Smooth muscle cell (in vitro differentiated cells): ENCODE measurements at regions not wholly inside any gene's neighbourhood (a gene's known extent, or its start where the extent isn't known, plus 50 kb on each side); places are given as distances from the start of the nearest gene placed in this dataset.

Source experiments
- DNase-seq: peaks from one replicate; lab custom pipeline; 2025; ENCODE audit not compliant: unreplicated experiment; lab: John Stamatoyannopoulos, UW
- H2AFZ ChIP-seq: fragments of 200-600 bp; sonication (generic); 2 replicates; pipeline ENCODE4 v1.6.0; 2016; ENCODE audit warnings: antibody characterized with exemption, low read depth, mild to moderate bottlenecking
- H3F3A ChIP-seq: fragments of 200-600 bp; sonication (generic); 2 replicates; pipeline ENCODE4 v1.6.0; 2017; ENCODE audit warnings: antibody characterized with exemption, low read depth
- H3K27ac ChIP-seq: fragments of 200-600 bp; sonication (generic); 2 replicates; pipeline ENCODE4 v1.5.1; 2016; ENCODE audit warnings: low read depth, mild to moderate bottlenecking
- H3K27me3 ChIP-seq: fragments of 200-600 bp; sonication (generic); 2 replicates; pipeline ENCODE4 v1.6.1; 2016; ENCODE audit warnings: low read depth, mild to moderate bottlenecking
- H3K36me3 ChIP-seq: fragments of 200-600 bp; sonication (generic); 2 replicates; pipeline ENCODE4 v1.5.1; 2016; ENCODE audit warnings: low read depth
- H3K4me1 ChIP-seq: fragments of 200-600 bp; sonication (generic); 2 replicates; pipeline ENCODE4 v1.5.1; 2016; ENCODE audit warnings: low read depth
- H3K4me2 ChIP-seq: fragments of 200-600 bp; sonication (generic); 2 replicates; pipeline ENCODE4 v1.6.0; 2016; ENCODE audit warnings: mild to moderate bottlenecking
- H3K4me3 ChIP-seq: fragments of 200-600 bp; sonication (generic); 2 replicates; pipeline ENCODE4 v1.5.1; 2016; ENCODE audit warnings: mild to moderate bottlenecking
- H3K79me2 ChIP-seq: fragments of 200-600 bp; sonication (generic); 2 replicates; pipeline ENCODE4 v1.6.0; 2016; ENCODE audit warnings: low read depth, mild to moderate bottlenecking
- H3K9ac ChIP-seq: fragments of 200-600 bp; sonication (generic); 2 replicates; pipeline ENCODE4 v1.6.0; 2016; ENCODE audit warnings: low read depth
- H3K9me3 ChIP-seq: fragments of 200-600 bp; sonication (generic); replicated peaks from 2 replicates; pipeline ENCODE4 v1.5.1; 2016; ENCODE audit warnings: low read depth
- H4K20me1 ChIP-seq: fragments of 200-600 bp; sonication (generic); 2 replicates; pipeline ENCODE4 v1.6.0; 2016; ENCODE audit warnings: low read depth
- CTCF ChIP-seq: fragments of 200-600 bp; sonication (generic); IDR thresholded peaks from 2 replicates; pipeline ENCODE4 v1.5.1; 2017; ENCODE audit warnings: borderline replicate concordance, mild to moderate bottlenecking, antibody characterized with exemption; ENCODE audit not compliant: insufficient read depth, poor library complexity, severe bottlenecking
- WGBS: methylation state at CpG from one replicate; pipeline ENCODE4 v1.1.7; 2016; ENCODE audit warnings: low lambda C conversion rate; 5-methylcytosine and 5-hydroxymethylcytosine counted together

DNA sequence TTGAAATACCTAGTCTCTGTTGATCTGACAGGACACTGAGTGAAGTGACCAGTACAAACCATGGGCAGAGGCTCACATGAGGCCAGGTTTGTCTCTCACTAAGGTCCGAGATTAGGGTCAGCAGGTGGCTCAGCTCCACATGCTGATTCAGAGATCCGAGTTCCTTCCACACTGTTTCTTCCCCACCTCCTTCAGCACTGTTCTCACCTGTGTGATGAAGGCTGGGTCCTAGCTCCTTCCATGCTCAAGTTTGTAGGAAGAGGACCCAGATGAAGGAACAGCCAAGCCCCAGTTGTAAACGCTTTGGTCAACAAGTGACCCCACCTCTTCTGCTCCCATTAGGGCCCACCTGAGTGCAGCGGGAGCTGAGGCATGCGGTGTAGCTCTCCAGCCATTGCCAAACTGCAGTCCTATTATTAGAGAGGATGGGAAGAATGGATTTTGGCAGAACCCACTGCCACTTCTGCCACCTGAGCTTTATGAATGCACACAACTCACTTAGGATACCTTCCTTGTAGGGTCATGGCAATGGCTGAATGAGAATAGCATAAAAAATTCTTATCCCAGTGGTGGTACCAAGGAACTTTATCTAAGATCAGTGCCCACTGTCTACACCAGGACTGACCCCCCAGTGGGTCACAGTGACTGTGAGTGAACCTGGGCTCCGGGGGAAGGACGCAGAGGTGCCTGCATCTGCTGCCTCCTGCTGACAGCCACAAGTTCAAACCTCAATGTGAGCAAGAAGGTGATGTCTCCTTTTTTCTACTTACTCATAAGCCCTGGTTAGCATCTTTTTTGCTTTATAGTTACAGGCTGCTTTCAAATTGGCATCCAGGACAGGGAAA lies 324.8 kb upstream of the HS6ST1 start:
- Histone ChIP-seq H3K9ac (no peak overlapping the region), H2AFZ (no peak overlapping the region), H3K4me3 (no peak overlapping the region), H3K27ac (no peak overlapping the region), H3K36me3 (no peaks in the 10 kb centered on the region), H3K27me3 (no peaks in the 10 kb centered on the region), H3K4me1 (peaks cover 17% of the 10 kb centered on the region), H3F3A (no peaks in the 10 kb centered on the region), H3K79me2 (no peaks in the 10 kb centered on the region), H3K4me2 (no peak overlapping the region), H3K9me3 (no peaks in the 10 kb centered on the region), H4K20me1 (no peaks in the 10 kb centered on the region)
- TF ChIP-seq CTCF = no peak
- WGBS = 89% methylated on average over 7 of the region's 7 CpGs
- no peak for DNase-seq

DNA sequence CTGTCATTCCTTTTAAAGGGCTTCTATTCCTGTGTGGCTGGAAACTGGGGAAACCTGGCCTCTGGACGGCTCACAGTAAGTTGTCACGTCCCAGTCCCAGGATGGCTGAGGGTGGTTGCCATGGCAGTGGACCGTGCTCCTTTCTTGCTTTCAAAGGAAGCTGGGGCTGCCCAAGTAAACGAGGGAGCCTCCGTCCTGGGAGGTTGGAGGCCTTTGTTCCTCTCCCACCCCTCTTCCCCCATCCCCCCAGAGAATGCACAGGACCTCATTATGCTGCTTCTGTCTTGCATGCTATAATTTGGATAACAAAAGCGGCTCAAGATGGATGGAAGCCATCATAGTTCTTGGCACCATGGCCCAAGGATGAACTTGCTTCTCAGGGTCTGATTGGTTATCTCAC lies 325.5 kb upstream of the HS6ST1 start:
- no peak for TF ChIP-seq CTCF
- DNase-seq = no peak
- no peaks in the 10 kb centered on the region for H3F3A ChIP-seq
- H3K9ac ChIP-seq = no peak overlapping the region
- no peaks in the 10 kb centered on the region for H3K27me3 ChIP-seq
- H3K4me2 ChIP-seq = no peak overlapping the region
- H2AFZ ChIP-seq = no peak overlapping the region
- peaks cover 11% of the 10 kb centered on the region for H3K4me1 ChIP-seq
- no peaks in the 10 kb centered on the region for H3K36me3 ChIP-seq
- H3K79me2 ChIP-seq = no peaks in the 10 kb centered on the region
- H3K4me3 ChIP-seq = no peak overlapping the region
- WGBS = 69% methylated on average over 6 of the region's 6 CpGs
- no peaks in the 10 kb centered on the region for H3K9me3 ChIP-seq
- H4K20me1 ChIP-seq = no peaks in the 10 kb centered on the region
- no peak overlapping the region for H3K27ac ChIP-seq

- no peak overlapping the region for H3K4me2 ChIP-seq
- no peaks in the 10 kb centered on the region for H3K27me3 ChIP-seq
- H3K4me3 ChIP-seq = no peak overlapping the region
- H2AFZ ChIP-seq = no peak overlapping the region
- H3F3A ChIP-seq = no peaks in the 10 kb centered on the region
- H3K4me1 ChIP-seq = peaks cover 5% of the 10 kb centered on the region
- no peaks in the 10 kb centered on the region for H4K20me1 ChIP-seq
- H3K79me2 ChIP-seq = no peaks in the 10 kb centered on the region
- H3K36me3 ChIP-seq = no peaks in the 10 kb centered on the region
- no peak overlapping the region for H3K27ac ChIP-seq
- no peak overlapping the region for H3K9ac ChIP-seq
- peak; percentile 5 for TF ChIP-seq CTCF
- no peak for DNase-seq
- 11% methylated on average over 1 of the region's 2 CpGs for WGBS
- H3K9me3 ChIP-seq = no peaks in the 10 kb centered on the region
These were observed 326.1 kb upstream of the HS6ST1 start for GRCh38 chr2:128644718-128645256.
